Endothelial cell of umbilical vein (primary cell): ENCODE measurements at regions not wholly inside any gene's neighbourhood (a gene's known extent, or its start where the extent isn't known, plus 50 kb on each side); places are given as distances from the start of the nearest gene placed in this dataset.

Experiments
- CTCF ChIP-seq, 2 donors: IDR thresholded peaks; 1 replicate in 1 of 2; 2 replicates in 1 of 2; pipeline ENCODE4 v1.5.1; 2011; ENCODE audit warnings: low read length in 2 of 2, mild to moderate bottlenecking in 2 of 2, moderate library complexity in 2 of 2, control low read depth in 1 of 2, inconsistent platforms in 1 of 2, low read depth in 1 of 2; ENCODE audit not compliant: insufficient read depth in 1 of 2; ENCODE audit errors: extremely low read depth in 1 of 2
- EZH2 ChIP-seq: IDR thresholded peaks from 2 replicates; pipeline ENCODE4 v1.6.1; 2012; ENCODE audit warnings: borderline replicate concordance, low read depth, mild to moderate bottlenecking, moderate library complexity, low read length, inconsistent platforms; ENCODE audit not compliant: severe bottlenecking
- FOS ChIP-seq: IDR thresholded peaks from 2 replicates; pipeline ENCODE4 v1.6.1; 2011; ENCODE audit warnings: mild to moderate bottlenecking, low read length, moderate library complexity, borderline replicate concordance; ENCODE audit not compliant: insufficient read depth
- GATA2 ChIP-seq: IDR thresholded peaks from 2 replicates; pipeline ENCODE4 v1.7.0; 2011; ENCODE audit warnings: low read depth, mild to moderate bottlenecking, moderate library complexity, mixed read lengths, low read length; ENCODE audit not compliant: insufficient read length, insufficient read depth
- MAX ChIP-seq: IDR thresholded peaks from 2 replicates; pipeline ENCODE4 v1.6.1; 2011; ENCODE audit not compliant: insufficient read depth, insufficient read length
- MYC ChIP-seq: IDR thresholded peaks from one replicate; pipeline ENCODE4 v1.6.1; 2011; ENCODE audit warnings: mild to moderate bottlenecking, low read depth, low read length
- POLR2A ChIP-seq: IDR thresholded peaks from 2 replicates; pipeline ENCODE4 v1.6.1; 2012; ENCODE audit warnings: low read depth, mild to moderate bottlenecking, control low read depth, low read length
- POLR2AphosphoS5 ChIP-seq: IDR thresholded peaks from 2 replicates; pipeline ENCODE4 v1.6.1; 2012; ENCODE audit warnings: low read depth, mild to moderate bottlenecking, control low read depth, low read length, moderate library complexity; ENCODE audit not compliant: insufficient read depth

GRCh38 chr15:23910030-23910429 is 222.9 kb upstream of the NDN start:
- TF ChIP-seq CTCF (IDR thresholded peaks at IDR 0.05; ENCODE audit: extremely low read depth in 1 of 2, insufficient read depth in 1 of 2, low read depth in 1 of 2, low read length in 2 of 2), result no peak
- no peak for TF ChIP-seq EZH2
- no peak for TF ChIP-seq POLR2A
- TF ChIP-seq GATA2, result no peak
- TF ChIP-seq MYC, result no peak
- no peak for TF ChIP-seq MAX
- no peak for TF ChIP-seq POLR2AphosphoS5
- TF ChIP-seq FOS, result no peak
